Ishikawa (cell line): ENCODE measurements at regions not wholly inside any gene's neighbourhood (a gene's known extent, or its start where the extent isn't known, plus 50 kb on each side); places are given as distances from the start of the nearest gene placed in this dataset.

Source experiments
- CEBPB ChIP-seq: IDR thresholded peaks from 2 replicates; pipeline ENCODE4 v1.6.1; 2012
- CREB1 ChIP-seq: IDR thresholded peaks from 2 replicates; pipeline ENCODE4 v1.6.1; 2012; ENCODE audit warnings: low read depth
- EGR1 ChIP-seq: IDR thresholded peaks from 2 replicates; pipeline ENCODE4 v1.6.1; 2012
- EP300 ChIP-seq: IDR thresholded peaks from 2 replicates; pipeline ENCODE4 v1.6.1; 2012; ENCODE audit warnings: borderline replicate concordance
- FOXM1 ChIP-seq: IDR thresholded peaks from 2 replicates; pipeline ENCODE4 v1.6.1; 2012; ENCODE audit warnings: low read depth, borderline replicate concordance
- MAX ChIP-seq: IDR thresholded peaks from 2 replicates; pipeline ENCODE4 v1.6.1; 2012
- NFIC ChIP-seq: IDR thresholded peaks from 2 replicates; pipeline ENCODE4 v1.6.1; 2012
- RAD21 ChIP-seq: IDR thresholded peaks from 2 replicates; pipeline ENCODE4 v1.6.1; 2012; ENCODE audit warnings: low read depth
- REST ChIP-seq: IDR thresholded peaks from 2 replicates; pipeline ENCODE4 v1.6.1; 2012; ENCODE audit warnings: low read depth, mild to moderate bottlenecking
- TAF1 ChIP-seq: IDR thresholded peaks from 2 replicates; pipeline ENCODE4 v1.6.1; 2012; ENCODE audit warnings: low read depth, mild to moderate bottlenecking
- TCF12 ChIP-seq: IDR thresholded peaks from 2 replicates; pipeline ENCODE4 v1.6.1; 2012; ENCODE audit warnings: low read depth
- TEAD4 ChIP-seq: IDR thresholded peaks from 2 replicates; pipeline ENCODE4 v1.6.1; 2012
- USF1 ChIP-seq: IDR thresholded peaks from 2 replicates; pipeline ENCODE4 v1.6.1; 2012
- YY1 ChIP-seq: IDR thresholded peaks from 2 replicates; pipeline ENCODE4 v1.6.1; 2012; ENCODE audit warnings: low read depth
- ZBTB7A ChIP-seq: IDR thresholded peaks from 2 replicates; pipeline ENCODE4 v1.6.1; 2012; ENCODE audit warnings: low read depth

GRCh38 chr5:91264311-91265051 lies 118.6 kb downstream of the ARRDC3 start:
- TF ChIP-seq EP300 (no peak), RAD21 (no peak), TCF12 (no peak), YY1 (no peak), TAF1 (no peak), FOXM1 (no peak), USF1 (no peak), MAX (no peak), ZBTB7A (no peak), NFIC (no peak)

GRCh38 chr5:91263898-91264297 lies 119.2 kb downstream of the ARRDC3 start:
- no peak for TF ChIP-seq TCF12
- no peak for TF ChIP-seq TEAD4
- no peak for TF ChIP-seq MAX
- no peak for TF ChIP-seq ZBTB7A
- no peak for TF ChIP-seq EGR1
- no peak for TF ChIP-seq EP300
- no peak for TF ChIP-seq CREB1
- TF ChIP-seq YY1: no peak
- no peak for TF ChIP-seq CEBPB
- TF ChIP-seq FOXM1: no peak
- TF ChIP-seq REST: no peak
- TF ChIP-seq USF1: no peak
- no peak for TF ChIP-seq NFIC
- TF ChIP-seq TAF1: no peak

- TF ChIP-seq TAF1: no peak
- TF ChIP-seq TEAD4: no peak
- TF ChIP-seq CEBPB: no peak
- no peak for TF ChIP-seq EP300
- no peak for TF ChIP-seq ZBTB7A
- no peak for TF ChIP-seq CREB1
- no peak for TF ChIP-seq TCF12
- TF ChIP-seq FOXM1: no peak
Measured at GRCh38 chr5:91257301-91257700, 125.8 kb downstream of the ARRDC3 start.

- no peak for TF ChIP-seq EGR1
- no peak for TF ChIP-seq EP300
- no peak for TF ChIP-seq MAX
- no peak for TF ChIP-seq REST
- TF ChIP-seq ZBTB7A: no peak
- no peak for TF ChIP-seq TEAD4
- no peak for TF ChIP-seq TAF1
- no peak for TF ChIP-seq NFIC
- no peak for TF ChIP-seq FOXM1
Measured at GRCh38 chr5:91256142-91256524, 127.0 kb downstream of the ARRDC3 start.

- TF ChIP-seq FOXM1: no peak
- TF ChIP-seq CREB1: no peak
- TF ChIP-seq NFIC: no peak
- no peak for TF ChIP-seq YY1
- no peak for TF ChIP-seq MAX
- TF ChIP-seq CEBPB: no peak
- TF ChIP-seq EP300: no peak
- no peak for TF ChIP-seq TEAD4
- TF ChIP-seq USF1: no peak
- TF ChIP-seq TCF12: no peak
- TF ChIP-seq REST: no peak
- TF ChIP-seq ZBTB7A: no peak
- no peak for TF ChIP-seq TAF1
- no peak for TF ChIP-seq RAD21
- TF ChIP-seq EGR1: no peak
Measured at GRCh38 chr5:91255396-91256141, 127.5 kb downstream of the ARRDC3 start.
